UCSD-AML1 (cell line): ENCODE measurements at regions not wholly inside any gene's neighbourhood (a gene's known extent, or its start where the extent isn't known, plus 50 kb on each side); places are given as distances from the start of the nearest gene placed in this dataset.

Experiments used
- DNase-seq: peaks from one replicate; lab custom pipeline; 2025; ENCODE audit not compliant: unreplicated experiment; lab: John Stamatoyannopoulos, UW

DNA sequence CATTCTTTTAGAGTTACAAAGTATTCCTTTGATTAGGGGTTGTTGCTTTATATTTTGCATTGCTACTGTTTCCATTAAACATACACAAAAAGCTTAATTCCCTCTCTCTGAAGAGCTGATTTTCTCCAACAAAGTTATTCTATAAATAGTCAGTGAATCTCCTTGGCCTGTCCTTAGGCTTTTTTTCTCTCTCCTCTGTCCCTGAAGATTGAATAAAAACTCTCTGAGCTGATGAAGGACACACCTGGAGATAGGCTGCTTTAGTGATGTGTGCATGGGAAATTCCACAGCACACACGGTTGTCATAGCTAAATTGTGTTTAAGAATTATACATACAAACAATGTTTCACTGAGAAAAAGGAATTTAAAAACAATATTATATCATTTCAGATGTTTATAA lies 90.5 kb upstream of the TMEM106B start:
- no peak for DNase-seq

DNA sequence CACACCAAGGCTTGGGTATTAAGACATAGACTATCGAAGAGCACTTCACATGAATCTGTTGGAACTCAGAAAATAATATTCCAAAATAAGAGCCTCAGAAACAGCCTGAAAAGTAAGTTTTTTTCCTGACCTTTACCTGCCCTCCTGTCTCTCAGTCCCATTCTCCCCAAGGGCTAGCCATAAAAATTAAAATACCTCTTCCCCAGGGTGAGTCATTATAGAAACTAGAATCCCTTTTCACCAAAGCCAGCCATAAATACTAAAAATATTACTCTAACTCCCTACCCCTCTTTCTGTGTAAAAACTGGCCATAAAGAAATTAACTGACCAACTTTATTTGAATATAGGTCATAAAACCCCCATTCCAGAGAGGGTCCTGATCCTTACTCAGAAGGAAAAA lies 87.9 kb upstream of the TMEM106B start:
- DNase-seq = no peak

DNA sequence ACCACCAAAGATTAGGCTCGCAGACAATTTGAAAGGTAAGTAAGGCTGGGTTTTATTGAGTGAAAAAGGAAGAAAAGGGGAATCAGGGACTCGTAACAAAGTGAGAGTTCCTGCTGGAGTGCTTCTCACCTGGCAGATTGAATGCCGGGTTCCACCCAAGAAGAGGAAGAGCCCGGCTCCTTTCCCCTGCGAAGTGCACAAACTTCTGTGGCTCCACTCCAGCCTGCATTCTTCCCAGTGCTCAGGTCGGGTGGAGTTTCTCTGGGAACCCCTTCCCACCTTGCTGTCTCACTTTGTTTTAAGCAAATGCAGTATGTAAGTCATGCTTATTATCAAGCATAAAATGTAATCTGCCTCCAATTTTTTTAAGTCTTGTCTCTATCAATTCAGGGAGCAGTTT lies 87.1 kb upstream of the TMEM106B start:
- DNase-seq = no peak

DNA sequence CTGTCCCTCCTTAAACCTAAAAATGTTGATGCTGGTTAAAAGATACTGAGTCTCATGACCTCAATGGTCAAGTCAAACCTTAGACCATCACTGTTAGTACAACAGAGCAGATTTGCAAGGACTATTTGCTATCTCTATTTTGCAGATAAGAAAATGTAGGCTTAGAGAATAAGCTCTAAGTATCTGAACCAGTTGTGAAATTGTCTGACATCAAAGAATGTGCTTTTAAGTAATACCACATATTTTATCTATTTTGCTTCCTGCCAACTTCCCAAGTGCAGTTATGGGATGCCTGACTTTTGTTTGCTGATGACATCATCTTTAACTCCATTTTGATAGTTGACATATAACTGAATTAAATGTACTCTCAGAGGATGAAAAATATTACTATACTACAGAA lies 83.6 kb upstream of the TMEM106B start:
- DNase-seq = no peak

DNA sequence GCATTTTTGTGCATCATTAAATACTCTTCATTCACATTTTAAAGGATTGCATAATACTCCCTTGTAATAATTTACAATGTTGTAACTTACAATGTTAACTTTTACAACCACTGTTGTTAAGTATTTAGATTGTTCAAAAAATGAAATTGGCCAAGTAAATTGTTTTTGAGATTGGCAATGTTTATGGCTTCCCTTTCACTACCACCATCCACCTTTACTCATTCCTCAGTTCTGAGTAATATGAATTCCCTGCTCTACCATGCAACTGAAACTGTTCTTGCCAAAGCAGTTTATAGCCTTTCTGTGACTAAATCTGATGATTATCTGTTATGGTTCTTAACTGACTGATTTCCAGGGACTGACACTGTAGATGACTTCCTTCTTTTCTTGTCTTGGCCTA lies 80.5 kb upstream of the TMEM106B start:
- no peak for DNase-seq

DNA sequence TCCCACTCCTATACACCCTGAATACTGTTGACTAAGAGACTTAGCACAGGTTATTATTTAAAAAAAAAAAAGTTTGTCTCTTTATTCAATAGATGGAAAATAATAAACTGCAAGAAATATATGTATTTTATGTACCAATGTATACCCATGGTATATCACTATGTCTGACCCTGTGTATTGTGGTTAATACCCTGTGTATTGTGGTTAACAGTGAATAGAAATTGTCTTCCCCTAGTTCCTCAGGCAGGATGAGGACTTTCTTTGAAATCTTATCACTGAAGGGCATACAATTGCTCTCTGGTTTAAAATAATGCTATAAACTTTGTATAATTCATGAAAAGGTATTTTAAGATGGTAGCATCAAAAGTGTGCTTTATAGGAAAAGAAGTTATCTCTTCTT lies 80.0 kb upstream of the TMEM106B start:
- no peak for DNase-seq

DNA sequence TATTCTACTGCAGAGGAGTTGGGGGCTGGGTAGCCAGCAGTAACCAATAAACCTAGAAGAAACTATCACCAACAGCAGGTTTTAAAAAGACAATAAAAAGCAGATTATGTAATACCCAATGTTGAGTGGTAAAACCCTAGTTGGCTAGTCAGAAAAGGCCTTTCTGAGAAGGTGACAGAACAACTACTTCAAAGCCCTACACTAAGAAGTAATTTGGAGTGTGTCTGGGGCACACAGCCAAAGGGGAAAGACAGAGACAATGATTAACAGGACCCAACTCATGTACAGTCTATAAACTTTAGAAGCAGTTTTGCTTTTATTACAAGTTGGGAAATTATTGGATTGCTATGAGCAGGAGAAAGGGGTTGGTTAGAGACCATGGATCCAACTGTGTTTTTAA lies 77.2 kb upstream of the TMEM106B start:
- DNase-seq = no peak

DNA sequence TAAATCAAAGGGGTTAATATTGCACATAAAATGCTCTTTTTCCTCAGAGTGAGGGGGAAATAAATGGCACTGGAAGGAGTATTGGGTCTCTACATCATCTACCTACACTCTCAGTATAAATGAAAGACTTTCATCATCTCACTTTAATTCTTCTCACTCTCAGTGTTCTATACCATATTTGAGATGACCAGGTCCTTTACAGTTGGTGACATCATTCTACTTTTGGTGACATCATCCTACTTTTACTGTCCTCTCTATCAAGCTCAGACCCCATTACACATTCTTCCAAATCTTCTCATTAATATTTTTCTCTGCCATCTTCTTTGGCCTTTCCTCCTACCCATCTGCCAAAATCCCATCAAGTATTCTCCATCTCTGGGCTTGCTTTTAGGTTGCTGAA lies 74.6 kb upstream of the TMEM106B start:
- no peak for DNase-seq

DNA sequence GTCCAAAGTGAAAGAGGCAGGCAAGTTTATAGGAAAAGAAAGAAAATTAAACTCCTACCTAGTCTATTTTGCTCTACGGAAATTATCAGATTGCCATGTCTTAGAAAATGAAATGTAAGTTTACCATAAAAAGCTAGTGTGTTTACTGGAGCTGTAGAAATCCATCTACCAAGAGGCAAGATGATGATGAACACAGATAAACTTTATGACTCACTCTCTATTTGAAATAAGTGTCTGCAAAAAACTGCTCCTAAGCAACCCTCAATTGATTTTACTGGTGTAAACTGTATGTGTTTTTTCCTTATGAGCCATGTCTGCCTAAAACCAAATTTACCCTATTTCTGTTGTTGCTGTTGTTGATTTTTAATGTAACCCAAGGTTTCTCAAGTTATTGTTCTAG lies 73.8 kb upstream of the TMEM106B start:
- DNase-seq = no peak

DNA sequence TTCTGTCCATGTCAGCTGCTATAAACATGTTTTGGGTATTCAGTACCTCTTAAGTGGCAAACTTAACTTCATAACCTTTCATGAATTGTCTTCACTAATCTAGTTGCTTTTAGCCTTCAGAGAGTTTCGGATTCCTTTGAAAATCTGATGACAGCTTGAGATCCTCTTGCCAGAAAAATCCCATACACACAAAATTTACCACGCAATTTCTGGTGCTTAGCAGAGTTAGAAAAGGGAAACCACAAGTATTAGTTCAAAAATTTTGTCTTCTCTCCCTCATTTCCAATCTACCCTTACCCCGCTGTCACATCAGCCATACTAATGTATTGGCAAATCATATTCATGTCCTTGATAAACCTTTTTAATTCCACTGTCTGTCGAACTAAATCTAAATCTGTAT lies 72.7 kb upstream of the TMEM106B start:
- no peak for DNase-seq

DNA sequence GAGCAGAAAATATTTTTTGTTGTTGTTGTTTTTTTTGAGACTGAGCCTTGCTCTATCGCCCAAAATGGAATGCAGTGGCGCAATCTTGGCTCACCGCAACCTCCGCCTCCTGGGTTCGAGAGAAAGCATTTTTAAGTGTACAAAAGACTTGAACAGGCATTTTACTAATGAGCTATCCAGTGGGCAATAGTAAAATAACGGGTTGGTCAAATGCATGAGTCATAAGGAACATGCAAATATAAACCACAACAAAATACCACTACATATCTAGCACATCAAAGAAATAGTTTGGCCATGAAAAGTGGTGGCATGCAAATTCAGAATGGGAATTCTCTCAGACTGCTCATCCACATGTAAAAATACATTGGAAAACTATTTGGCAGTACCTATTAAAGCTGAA lies 71.7 kb upstream of the TMEM106B start:
- DNase-seq = no peak

DNA sequence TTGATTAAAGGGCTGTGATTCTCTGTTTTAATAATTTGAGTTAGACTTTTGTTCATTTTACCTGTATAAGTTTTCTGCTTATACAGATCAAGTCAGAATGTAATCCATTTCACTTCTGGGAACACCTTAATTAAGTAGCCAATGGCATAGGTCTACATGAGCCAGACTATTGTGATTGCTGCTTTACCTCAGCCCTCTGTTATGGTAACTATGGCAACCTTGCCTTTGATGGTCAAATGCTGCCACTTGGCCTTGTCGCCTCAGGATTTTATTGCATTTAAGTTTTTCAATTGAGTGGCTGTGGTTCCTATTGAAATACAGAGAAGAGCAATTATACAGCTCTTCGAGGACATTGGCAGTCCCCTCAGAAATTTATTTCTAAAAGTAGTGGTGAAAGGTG lies 64.3 kb upstream of the TMEM106B start:
- DNase-seq = no peak

DNA sequence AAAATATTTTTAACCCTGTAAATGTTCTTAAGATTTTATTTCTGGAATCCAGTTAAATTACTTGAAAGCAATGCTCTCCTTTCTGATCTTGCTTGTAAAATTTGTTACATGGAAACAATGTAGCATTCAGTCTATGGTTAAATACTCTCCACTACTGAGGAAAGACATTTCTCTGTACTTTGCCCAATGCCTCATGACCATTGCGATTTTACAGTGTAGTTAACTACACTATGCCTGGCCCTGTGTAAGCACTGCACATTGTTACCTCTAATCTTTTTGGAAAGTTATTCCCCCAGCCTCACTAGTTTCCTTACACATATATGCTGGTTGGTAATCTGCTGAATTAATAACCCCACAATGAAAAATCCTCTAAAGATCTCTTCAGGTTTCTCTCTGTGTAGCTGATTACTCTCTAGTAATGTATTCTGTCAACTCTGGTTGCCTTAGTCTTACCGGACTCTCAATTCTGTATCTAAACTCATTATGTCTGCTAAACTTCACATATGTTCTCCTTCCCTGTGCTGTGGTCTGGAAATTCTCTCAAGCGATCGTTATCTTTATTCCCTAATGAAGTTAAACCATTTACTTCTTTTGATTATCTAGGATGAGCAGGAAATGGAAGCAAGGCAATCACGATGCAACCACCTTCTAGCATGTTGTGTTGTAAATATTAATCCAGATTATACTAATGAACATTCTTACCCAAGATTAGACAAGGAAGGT lies 58.7 kb upstream of the TMEM106B start:
- DNase-seq = no peak

DNA sequence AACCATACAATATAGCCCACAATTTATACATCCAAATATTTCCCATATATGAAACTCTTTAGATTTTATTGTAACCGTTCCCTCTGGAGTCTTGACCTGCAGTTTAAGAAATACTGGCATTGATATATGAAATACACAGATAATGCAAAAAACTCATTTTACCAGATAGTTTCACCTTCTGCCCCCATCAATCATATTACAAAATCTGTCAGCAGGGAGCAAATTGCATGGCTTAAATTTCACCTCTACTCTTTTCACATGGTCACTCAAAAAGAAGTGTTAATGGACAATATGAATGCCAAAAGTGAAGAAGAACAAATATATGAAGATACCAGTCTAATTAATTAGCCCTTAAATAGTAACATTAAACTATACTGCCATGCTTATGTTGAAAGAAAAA lies 57.0 kb upstream of the TMEM106B start:
- no peak for DNase-seq

DNA sequence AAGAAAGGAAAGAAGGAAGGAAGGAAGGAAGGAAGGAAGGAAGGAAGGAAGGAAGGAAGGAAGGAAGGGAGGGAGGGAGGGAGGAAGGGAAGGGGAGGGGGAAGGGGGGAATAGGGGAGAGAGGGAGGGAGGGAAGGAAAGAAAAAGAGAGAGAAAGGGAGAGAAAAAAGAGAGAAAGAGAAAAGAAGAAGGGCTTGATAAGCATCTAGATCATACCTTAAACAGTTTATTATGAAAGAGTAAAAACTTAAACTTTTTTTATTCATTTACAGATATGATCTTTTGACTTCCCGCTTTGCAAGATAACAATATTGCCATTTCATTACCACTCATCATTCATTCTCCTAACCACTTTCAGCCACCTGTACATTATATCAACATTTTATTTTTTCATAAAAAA lies 53.6 kb upstream of the TMEM106B start:
- DNase-seq = no peak

DNA sequence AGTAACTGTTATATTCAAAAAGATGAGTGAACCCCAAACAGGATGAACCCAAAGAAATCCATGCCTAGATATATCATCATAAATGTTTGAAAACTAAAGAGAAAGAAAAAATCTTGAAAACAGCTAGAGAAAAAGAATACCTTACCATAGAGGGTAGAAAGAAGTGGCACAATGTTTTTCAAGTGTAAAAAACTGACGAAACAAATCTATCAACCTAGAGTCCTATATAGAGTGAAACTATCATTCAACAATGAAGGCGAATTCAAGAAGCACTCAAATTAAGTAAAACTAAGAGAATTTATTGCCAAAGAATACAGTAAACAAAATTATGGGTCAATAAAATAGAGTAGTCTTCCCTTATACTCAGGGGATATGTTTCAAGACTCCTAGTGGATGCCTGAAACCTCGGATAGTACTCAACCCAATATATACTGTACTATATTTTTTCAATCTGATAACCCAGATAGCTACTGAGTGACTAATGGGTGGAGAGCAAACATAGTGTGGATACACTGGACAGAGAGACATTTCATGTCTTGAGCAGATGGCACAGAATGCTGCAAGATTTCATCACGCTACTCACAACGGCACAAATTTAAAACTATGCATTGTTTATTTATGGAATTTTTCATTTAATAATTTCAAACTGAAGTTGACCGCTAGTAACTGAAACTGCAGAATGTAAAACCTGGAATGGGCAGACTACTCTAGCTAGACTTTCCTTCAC lies 52.6 kb upstream of the TMEM106B start:
- DNase-seq = no peak

DNA sequence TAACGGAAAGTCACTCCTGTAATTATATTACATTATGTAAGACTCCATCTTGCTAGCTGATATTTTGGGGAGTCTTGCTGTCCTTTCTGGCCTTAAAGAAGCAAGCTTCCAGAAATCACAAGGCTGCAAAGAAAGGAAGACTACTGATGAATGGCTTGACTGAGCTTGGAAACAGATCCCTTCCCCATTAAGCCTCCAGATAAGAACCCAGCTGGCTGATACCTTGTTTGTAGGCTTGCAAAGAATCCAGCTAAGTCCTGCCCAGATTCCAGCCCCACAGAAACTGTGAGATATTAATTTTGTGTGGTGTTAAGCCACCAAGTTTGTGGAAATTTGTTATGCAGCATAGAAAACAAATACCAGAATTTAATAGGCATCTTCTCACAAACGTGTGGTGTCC lies 49.9 kb upstream of the TMEM106B start:
- no peak for DNase-seq
